ENCODE measurements at regions not wholly inside any gene's neighbourhood (a gene's known extent, or its start where the extent isn't known, plus 50 kb on each side); places are given as distances from the start of the nearest gene placed in this dataset.

DNA sequence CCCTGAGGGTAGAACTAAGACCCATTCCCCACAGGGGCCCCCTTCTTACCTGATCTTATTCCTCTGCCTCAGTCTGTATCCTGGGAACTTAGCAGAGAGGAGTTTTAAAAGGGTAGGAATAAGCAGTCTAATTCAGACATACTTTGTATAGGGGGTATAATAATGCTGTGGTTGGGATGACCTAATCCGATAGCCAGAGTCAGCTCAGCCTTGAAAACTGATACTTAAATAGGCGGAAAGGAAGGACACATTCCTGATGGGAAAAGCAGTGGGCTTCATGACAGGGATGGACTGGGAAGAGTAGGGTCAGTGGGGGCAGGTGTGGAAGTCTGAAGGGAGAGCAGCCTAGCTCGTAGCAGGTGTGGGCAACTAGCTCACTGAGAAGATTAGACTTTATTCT is 52.2 kb upstream of the TESK1 start:
- TF ChIP-seq, protein P1, sequence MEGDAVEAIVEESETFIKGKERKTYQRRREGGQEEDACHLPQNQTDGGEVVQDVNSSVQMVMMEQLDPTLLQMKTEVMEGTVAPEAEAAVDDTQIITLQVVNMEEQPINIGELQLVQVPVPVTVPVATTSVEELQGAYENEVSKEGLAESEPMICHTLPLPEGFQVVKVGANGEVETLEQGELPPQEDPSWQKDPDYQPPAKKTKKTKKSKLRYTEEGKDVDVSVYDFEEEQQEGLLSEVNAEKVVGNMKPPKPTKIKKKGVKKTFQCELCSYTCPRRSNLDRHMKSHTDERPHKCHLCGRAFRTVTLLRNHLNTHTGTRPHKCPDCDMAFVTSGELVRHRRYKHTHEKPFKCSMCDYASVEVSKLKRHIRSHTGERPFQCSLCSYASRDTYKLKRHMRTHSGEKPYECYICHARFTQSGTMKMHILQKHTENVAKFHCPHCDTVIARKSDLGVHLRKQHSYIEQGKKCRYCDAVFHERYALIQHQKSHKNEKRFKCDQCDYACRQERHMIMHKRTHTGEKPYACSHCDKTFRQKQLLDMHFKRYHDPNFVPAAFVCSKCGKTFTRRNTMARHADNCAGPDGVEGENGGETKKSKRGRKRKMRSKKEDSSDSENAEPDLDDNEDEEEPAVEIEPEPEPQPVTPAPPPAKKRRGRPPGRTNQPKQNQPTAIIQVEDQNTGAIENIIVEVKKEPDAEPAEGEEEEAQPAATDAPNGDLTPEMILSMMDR (IDR thresholded peaks at IDR 0.05; ENCODE audit: low read depth, low read length, missing control alignments), result no peak
- DNase-seq, result no peak
- H3K36me3 ChIP-seq (replicated peaks), result peaks cover 46% of the 10 kb centered on the region
- no peaks in the 10 kb centered on the region for H3K27me3 ChIP-seq (replicated peaks)
- in situ Hi-C loops (cut with HindIII; ENCODE audit: low pct_ligation_motif_present, low sequenced_read_pairs), result loop anchor here (5.0 kb wide), 1 partner anchor 76 kb away; no protein-coding TSS in a partner anchor
- H3K27ac ChIP-seq, result peak overlapping the region; percentile 27
- no peak overlapping the region for H3K4me3 ChIP-seq (ENCODE audit: low read depth, low read length)

DNA sequence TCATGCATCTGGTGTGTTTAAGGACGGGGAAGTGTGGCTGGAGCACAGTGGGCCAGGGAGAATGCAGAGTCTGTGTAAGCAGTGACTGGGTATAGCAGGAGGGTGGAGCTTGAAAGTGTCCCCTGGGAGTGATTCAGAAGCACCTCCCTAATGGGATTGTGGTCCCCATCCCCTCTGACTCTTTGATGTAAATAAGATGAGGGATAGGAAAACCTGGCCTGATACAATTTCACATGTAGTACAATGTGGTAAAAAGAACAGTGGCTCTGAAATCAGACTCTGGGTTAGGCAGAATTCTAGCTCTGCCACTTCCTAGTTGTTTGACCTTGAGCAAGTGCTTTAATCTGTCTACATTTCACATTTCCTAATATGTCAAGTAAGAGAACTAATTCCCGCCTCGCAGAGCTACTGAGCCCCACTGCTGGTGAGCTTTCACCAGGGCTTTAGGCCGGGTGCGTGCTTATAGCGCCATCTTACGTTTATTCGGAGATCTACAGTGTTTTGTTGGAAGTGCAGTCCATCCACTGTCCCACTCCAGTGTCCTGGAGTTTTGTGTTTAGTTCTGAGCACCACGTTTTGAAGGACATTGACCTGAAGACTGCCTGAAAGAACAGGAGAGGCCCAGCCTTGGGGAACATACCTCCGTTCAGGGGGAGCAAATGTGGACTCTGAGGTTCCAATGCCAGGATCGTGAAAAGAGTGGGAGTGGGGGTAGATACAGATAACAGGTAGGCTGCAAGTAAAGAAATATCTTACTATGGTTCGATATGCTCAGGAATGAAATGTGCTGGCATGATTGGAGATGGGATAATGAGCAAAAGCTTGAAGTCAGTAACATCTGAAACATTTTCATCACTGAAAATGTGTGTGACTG is 51.2 kb upstream of the TESK1 start:
- TF ChIP-seq, protein P1 (IDR thresholded peaks at IDR 0.05; ENCODE audit: low read depth, low read length, missing control alignments), result peak; percentile 89
- H3K27me3 ChIP-seq (replicated peaks), result no peaks in the 10 kb centered on the region
- H3K36me3 ChIP-seq (replicated peaks), result peaks cover 46% of the 10 kb centered on the region
- DNase-seq, result peak; percentile 69
- in situ Hi-C loops (cut with HindIII; ENCODE audit: low pct_ligation_motif_present, low sequenced_read_pairs), result loop anchor here (5.0 kb wide), 1 partner anchor 77 kb away; no protein-coding TSS in a partner anchor
- H3K27ac ChIP-seq, result no peak overlapping the region
- H3K4me3 ChIP-seq (ENCODE audit: low read depth, low read length), result no peak overlapping the region

GRCh38 chr9:35555246-35555701 is 49.8 kb upstream of the TESK1 start:
- H3K27ac ChIP-seq, result no peak overlapping the region
- TF ChIP-seq, protein P1 (IDR thresholded peaks at IDR 0.05; ENCODE audit: low read depth, low read length, missing control alignments), result no peak
- in situ Hi-C loops (cut with HindIII; ENCODE audit: low pct_ligation_motif_present, low sequenced_read_pairs), result no loop called here
- H3K4me3 ChIP-seq (ENCODE audit: low read depth, low read length), result no peak overlapping the region
- H3K36me3 ChIP-seq (replicated peaks), result peaks cover 57% of the 10 kb centered on the region
- no peaks in the 10 kb centered on the region for H3K27me3 ChIP-seq (replicated peaks)
- no peak for DNase-seq
